ENCODE measurements at regions not wholly inside any gene's neighbourhood (a gene's known extent, or its start where the extent isn't known, plus 50 kb on each side); places are given as distances from the start of the nearest gene placed in this dataset.

GRCh38 chr12:61107118-61107517 is 1153.1 kb upstream of the USP15 start (continued):
- TF ChIP-seq ZNF395 (CRISPR knock-in tag; IDR thresholded peaks at IDR 0.05) (no peak), SAP30 (IDR thresholded peaks at IDR 0.05; ENCODE audit: borderline replicate concordance, insufficient read depth, low read depth, low read length, poor library complexity, severe bottlenecking) (no peak), PTBP1 (IDR thresholded peaks at IDR 0.05; ENCODE audit: low read depth, low read length) (no peak), TAL1 (IDR thresholded peaks at IDR 0.05) (no peak), TCF7L2 (IDR thresholded peaks at IDR 0.05; ENCODE audit: low read depth, low read length) (no peak)

- POLR2A ChIA-PET = no interaction called here
- no peak for TF ChIP-seq CREM (IDR thresholded peaks at IDR 0.05; ENCODE audit: low read depth)
- TF ChIP-seq, protein P1, sequence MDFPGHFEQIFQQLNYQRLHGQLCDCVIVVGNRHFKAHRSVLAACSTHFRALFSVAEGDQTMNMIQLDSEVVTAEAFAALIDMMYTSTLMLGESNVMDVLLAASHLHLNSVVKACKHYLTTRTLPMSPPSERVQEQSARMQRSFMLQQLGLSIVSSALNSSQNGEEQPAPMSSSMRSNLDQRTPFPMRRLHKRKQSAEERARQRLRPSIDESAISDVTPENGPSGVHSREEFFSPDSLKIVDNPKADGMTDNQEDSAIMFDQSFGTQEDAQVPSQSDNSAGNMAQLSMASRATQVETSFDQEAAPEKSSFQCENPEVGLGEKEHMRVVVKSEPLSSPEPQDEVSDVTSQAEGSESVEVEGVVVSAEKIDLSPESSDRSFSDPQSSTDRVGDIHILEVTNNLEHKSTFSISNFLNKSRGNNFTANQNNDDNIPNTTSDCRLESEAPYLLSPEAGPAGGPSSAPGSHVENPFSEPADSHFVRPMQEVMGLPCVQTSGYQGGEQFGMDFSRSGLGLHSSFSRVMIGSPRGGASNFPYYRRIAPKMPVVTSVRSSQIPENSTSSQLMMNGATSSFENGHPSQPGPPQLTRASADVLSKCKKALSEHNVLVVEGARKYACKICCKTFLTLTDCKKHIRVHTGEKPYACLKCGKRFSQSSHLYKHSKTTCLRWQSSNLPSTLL (IDR thresholded peaks at IDR 0.05) = no peak
- TF ChIP-seq EWSR1 (IDR thresholded peaks at IDR 0.05; ENCODE audit: borderline replicate concordance, low read depth, partially characterized antibody) = no peak
- TF ChIP-seq ZNF551 (CRISPR knock-in tag; IDR thresholded peaks at IDR 0.05) = no peak
- no peak for TF ChIP-seq ZNF830 (CRISPR knock-in tag; IDR thresholded peaks at IDR 0.05)
- TF ChIP-seq KLF16 (IDR thresholded peaks at IDR 0.05) = no peak
- TF ChIP-seq MCM5 (IDR thresholded peaks at IDR 0.05; ENCODE audit: low read depth) = no peak
- TF ChIP-seq MXI1 (IDR thresholded peaks at IDR 0.05; ENCODE audit: low read depth, low read length) = no peak
- no peak for TF ChIP-seq TAF15 (IDR thresholded peaks at IDR 0.05; ENCODE audit: low read depth, low read length)
- TF ChIP-seq NR4A1 (CRISPR knock-in tag; IDR thresholded peaks at IDR 0.05) = no peak
- no peak for TF ChIP-seq NR4A1 (tag; IDR thresholded peaks at IDR 0.05)
- TF ChIP-seq ZEB2 (IDR thresholded peaks at IDR 0.05) = no peak
- TF ChIP-seq, protein P2, sequence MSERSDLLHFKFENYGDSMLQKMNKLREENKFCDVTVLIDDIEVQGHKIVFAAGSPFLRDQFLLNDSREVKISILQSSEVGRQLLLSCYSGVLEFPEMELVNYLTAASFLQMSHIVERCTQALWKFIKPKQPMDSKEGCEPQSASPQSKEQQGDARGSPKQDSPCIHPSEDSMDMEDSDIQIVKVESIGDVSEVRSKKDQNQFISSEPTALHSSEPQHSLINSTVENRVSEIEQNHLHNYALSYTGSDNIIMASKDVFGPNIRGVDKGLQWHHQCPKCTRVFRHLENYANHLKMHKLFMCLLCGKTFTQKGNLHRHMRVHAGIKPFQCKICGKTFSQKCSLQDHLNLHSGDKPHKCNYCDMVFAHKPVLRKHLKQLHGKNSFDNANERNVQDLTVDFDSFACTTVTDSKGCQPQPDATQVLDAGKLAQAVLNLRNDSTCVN (CRISPR knock-in tag; IDR thresholded peaks at IDR 0.05) = no peak
- TF ChIP-seq EHMT2 (IDR thresholded peaks at IDR 0.05) = no peak
- TF ChIP-seq RBM14 (IDR thresholded peaks at IDR 0.05; ENCODE audit: borderline replicate concordance, insufficient read depth, low read depth, low read length) = no peak
- TF ChIP-seq L3MBTL2 (IDR thresholded peaks at IDR 0.05) = no peak
- FAIRE-seq (no peak), ATAC-seq (no peak), DNase-seq (ENCODE audit: extremely low read depth in 1 of 4, low spot score in 3 of 4) (no peak)
- CTCF ChIA-PET (ENCODE audit: low intra/inter-chr PET ratio) = no interaction called here
- Histone ChIP-seq H3K27me3 (ENCODE audit: control insufficient read depth in 2 of 2, insufficient read depth in 2 of 2, low read length in 2 of 2) (no peaks in the 10 kb centered on the region), H3K27ac (ENCODE audit: extremely low read depth, low read depth, low read length) (no peak overlapping the region), H2AFZ (ENCODE audit: low read depth, low read length) (no peak overlapping the region), H3K9ac (ENCODE audit: insufficient read depth in 1 of 2, low read depth in 2 of 2, low read length in 2 of 2) (no peak overlapping the region), H3K4me1 (replicated peaks in 1 of 2; ENCODE audit: control insufficient read depth in 2 of 2, insufficient read depth in 2 of 2, low read length in 2 of 2) (no peaks in the 10 kb centered on the region), H4K20me1 (replicated peaks; ENCODE audit: control insufficient read depth, insufficient read depth, low read length) (no peaks in the 10 kb centered on the region), H3K9me3 (replicated peaks; ENCODE audit: control insufficient read depth, insufficient read depth, low read depth, low read length) (no peaks in the 10 kb centered on the region), H3K36me3 (ENCODE audit: control insufficient read depth, insufficient read depth, low read length) (no peaks in the 10 kb centered on the region), H3K9me1 (ENCODE audit: control insufficient read depth, insufficient read depth, low read length) (no peaks in the 10 kb centered on the region), H3K4me3 (no peak overlapping the region), H3K79me2 (ENCODE audit: control insufficient read depth, insufficient read depth, low read length) (no peaks in the 10 kb centered on the region), H3K4me2 (ENCODE audit: insufficient read depth, low read length) (no peak overlapping the region)
- WGBS (ENCODE audit: insufficient coverage, low coverage, missing lambda C conversion rate) = 0% methylated on average over 1 of the region's 1 CpG
- BruUV-seq (replicated peaks) = no TSS peak
- in situ Hi-C loops (cut with MboI) = no loop called here
- intact Hi-C loops (cut with micrococcal nuclease) = no loop called here
These were observed 1149.0 kb upstream of the USP15 start for GRCh38 chr12:61111218-61111617.

Measured in K562 (cell line).